OCI-LY1 (cell line): ENCODE measurements at regions not wholly inside any gene's neighbourhood (a gene's known extent, or its start where the extent isn't known, plus 50 kb on each side); places are given as distances from the start of the nearest gene placed in this dataset.

Source experiments
- CTCF ChIP-seq: fragments of 200-600 bp; sonication (generic), shearing (Covaris generic); IDR thresholded peaks from 2 replicates; pipeline ENCODE4 v1.5.1; 2017; ENCODE audit warnings: mild to moderate bottlenecking, antibody characterized with exemption, low read length, moderate library complexity, mixed read lengths
- EZH2 ChIP-seq: fragments of 200-600 bp; sonication (generic), shearing (Covaris generic); IDR thresholded peaks from 2 replicates; pipeline ENCODE4 v1.8.0; 2017; ENCODE audit warnings: borderline replicate concordance, mixed run types, mild to moderate bottlenecking, antibody characterized with exemption, low read length, moderate library complexity, mixed read lengths

- no peak for TF ChIP-seq CTCF
- TF ChIP-seq EZH2 = no peak
Measured at GRCh38 chr11:111119751-111120150, 125.8 kb upstream of the POU2AF2 start.
